ENCODE measurements at regions not wholly inside any gene's neighbourhood (a gene's known extent, or its start where the extent isn't known, plus 50 kb on each side); places are given as distances from the start of the nearest gene placed in this dataset.
"Not testable (repeated sequence)": the region's sequence is repeated elsewhere in the genome, so short reads cannot be mapped to it uniquely, and the experiment has no call there.

DNA sequence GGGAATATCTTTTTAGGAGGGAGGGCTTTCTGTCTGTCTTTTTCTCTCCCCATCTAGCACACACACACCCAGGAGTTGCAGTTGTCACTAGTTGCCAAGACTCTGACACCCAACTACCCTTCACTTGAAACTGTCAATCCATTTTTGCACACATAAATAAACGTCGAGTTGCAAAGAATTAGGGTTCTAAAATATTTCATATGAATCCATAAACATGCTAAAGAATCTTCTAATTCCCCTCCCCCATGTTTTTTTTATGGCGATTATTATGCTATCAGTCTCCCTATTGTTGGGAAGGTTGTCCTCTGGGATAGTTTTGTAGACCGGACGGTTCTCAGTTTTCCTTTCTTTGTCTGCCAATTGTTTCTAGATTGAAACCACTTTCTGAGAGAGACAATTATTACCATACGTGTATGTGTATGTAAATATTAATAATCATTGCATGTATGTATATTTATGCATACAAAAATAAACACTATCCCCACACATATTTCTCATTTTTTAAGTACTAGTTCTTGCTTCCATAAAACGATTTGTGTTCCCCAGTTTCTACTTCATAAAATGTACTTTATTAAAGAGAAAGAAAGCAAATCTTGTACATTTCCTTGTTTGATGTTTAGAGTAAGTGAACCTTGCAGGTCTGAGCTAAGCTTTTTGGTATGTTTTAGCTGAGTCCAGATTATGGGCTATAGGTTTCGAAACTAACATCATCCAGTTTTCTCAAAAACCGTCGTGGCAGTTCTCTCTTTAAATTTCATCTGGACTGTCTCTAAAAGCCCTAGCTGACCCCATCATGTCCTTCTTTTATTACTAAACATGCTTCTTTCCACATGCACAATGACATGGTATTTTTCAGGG lies 165.0 kb upstream of the MPDZ start:
- Histone ChIP-seq H3K27ac (ENCODE audit: low read depth, low read length) (no peak overlapping the region), H3K27me3 (ENCODE audit: insufficient read depth, low read length, poor library complexity, severe bottlenecking) (no peaks in the 10 kb centered on the region), H3K9me3 (ENCODE audit: low read length) (no peaks in the 10 kb centered on the region), H3K36me3 (ENCODE audit: insufficient read depth, low read length) (no peaks in the 10 kb centered on the region), H3K4me1 (ENCODE audit: insufficient read depth, low read length) (no peaks in the 10 kb centered on the region), H3K4me3 (ENCODE audit: low read length) (no peak overlapping the region)
- peaks cover 0 to 40% (median 5%) of the 10 kb centered on the region in 5 donors for H3K9me3 Mint-ChIP-seq
- CTCF ChIA-PET: no interaction called here
- no peak for DNase-seq
- no peaks in the 10 kb centered on the region for H3K27me3 Mint-ChIP-seq
- no peak overlapping the region for H3K27ac Mint-ChIP-seq
- no peaks in the 10 kb centered on the region for H3K36me3 Mint-ChIP-seq
- POLR2A ChIA-PET: no interaction called here
- no peak overlapping the region for H3K4me3 Mint-ChIP-seq
- no peaks in the 10 kb centered on the region for H3K4me1 Mint-ChIP-seq

DNA sequence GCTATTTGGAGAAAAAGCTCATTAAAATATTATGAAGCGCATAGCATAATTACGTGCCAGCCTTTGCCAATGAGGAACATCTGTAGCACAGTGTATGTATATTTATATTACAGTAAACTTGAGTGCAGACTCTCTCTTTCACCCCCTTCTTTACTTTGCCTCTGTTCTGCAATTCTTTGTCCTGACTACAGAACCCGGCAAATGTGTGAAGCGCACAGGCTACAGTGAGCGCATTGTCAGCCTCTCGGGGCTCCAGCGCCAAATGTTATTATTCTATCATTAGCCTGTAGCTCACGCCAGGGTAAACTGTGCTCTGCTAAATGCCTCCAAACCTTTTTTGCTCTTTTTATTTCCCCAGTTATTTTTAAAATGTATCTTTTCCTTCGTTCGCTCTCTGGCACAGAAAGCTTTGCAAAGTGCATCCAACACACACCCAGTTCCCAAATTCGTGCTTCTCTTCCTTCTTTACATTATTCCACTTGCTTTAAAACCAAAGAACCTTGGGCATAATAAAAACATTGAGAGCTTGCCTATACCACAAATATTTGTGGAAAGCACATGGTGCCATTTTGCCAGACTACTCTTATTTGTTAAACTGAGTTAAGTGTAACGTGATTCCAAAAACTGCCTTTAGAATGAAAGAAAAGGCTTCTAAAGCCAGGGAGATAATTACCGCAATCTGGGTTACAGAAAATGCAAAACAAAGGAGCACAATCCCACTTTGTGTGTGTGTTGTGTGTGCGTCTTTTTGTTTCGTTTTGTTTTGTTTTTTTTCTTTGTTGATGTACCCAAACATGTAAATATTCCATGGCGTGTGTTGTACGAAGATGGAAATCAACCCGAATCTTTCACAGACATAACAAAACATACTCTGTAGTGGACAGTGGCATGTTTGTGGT lies 164.1 kb upstream of the MPDZ start:
- H3K4me1 Mint-ChIP-seq: no peaks in the 10 kb centered on the region
- Histone ChIP-seq H3K36me3 (ENCODE audit: insufficient read depth, low read length) (no peaks in the 10 kb centered on the region), H3K9me3 (ENCODE audit: low read length) (no peaks in the 10 kb centered on the region), H3K27me3 (ENCODE audit: insufficient read depth, low read length, poor library complexity, severe bottlenecking) (no peaks in the 10 kb centered on the region), H3K4me3 (ENCODE audit: low read length) (no peak overlapping the region), H3K27ac (ENCODE audit: low read depth, low read length) (no peak overlapping the region), H3K4me1 (ENCODE audit: insufficient read depth, low read length) (no peaks in the 10 kb centered on the region)
- H3K4me3 Mint-ChIP-seq: no peak overlapping the region
- no peak for DNase-seq
- ChIA-PET CTCF (no interaction called here), POLR2A (no interaction called here)
- no peaks in the 10 kb centered on the region for H3K27me3 Mint-ChIP-seq
- no peaks in the 10 kb centered on the region for H3K36me3 Mint-ChIP-seq
- no peak overlapping the region for H3K27ac Mint-ChIP-seq
- H3K9me3 Mint-ChIP-seq: peaks cover 0 to 35% (median 2%) of the 10 kb centered on the region in 5 donors

DNA sequence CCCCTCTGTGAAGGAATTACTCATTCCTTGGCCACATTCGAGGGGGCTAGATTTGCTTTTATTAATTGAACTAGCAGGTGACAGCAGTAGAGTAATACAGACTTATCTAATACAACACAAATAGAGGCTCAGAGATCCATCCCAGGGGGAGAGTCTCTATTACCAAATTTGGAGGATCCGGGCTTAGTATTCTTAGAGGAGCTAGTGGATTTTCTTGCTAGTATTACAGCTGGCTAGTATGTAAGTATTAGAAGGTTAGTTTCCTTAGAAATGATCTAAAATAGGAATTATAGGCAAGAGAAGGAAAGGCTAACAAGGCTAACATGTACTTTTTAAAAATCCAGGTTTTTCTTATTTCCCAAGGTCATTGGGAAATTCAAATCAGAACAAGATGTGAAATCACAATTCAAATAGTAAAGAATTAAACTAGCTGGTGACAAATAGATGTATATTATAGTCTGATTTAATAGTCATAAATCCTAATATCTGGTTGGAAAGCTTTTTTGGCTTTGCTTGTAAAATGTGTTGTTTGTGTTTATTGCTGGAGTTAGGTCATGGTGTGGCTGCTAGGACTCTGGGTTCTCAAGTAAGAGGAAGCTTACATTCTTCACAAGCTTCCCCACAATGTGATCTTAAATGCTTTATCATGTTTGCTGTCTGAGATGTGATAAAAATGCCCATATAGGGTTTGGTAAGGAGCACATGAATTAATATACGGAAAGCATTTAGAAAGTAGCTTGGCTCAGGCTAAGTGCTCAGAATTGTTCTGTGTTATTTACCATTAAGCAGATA lies 160.4 kb upstream of the MPDZ start:
- Mint-ChIP-seq H3K4me1 (no peaks in the 10 kb centered on the region), H3K9me3 (peaks cover 0 to 34% (median 2%) of the 10 kb centered on the region in 5 donors), H3K36me3 (no peaks in the 10 kb centered on the region), H3K4me3 (no peak overlapping the region), H3K27me3 (no peaks in the 10 kb centered on the region), H3K27ac (no peak overlapping the region)
- CTCF ChIA-PET: no interaction called here
- Histone ChIP-seq H3K9me3 (ENCODE audit: low read length) (no peaks in the 10 kb centered on the region), H3K4me3 (ENCODE audit: low read length) (no peak overlapping the region), H3K36me3 (ENCODE audit: insufficient read depth, low read length) (no peaks in the 10 kb centered on the region), H3K4me1 (ENCODE audit: insufficient read depth, low read length) (no peaks in the 10 kb centered on the region), H3K27ac (ENCODE audit: low read depth, low read length) (no peak overlapping the region), H3K27me3 (ENCODE audit: insufficient read depth, low read length, poor library complexity, severe bottlenecking) (no peaks in the 10 kb centered on the region)
- POLR2A ChIA-PET: no interaction called here
- no peak for DNase-seq

DNA sequence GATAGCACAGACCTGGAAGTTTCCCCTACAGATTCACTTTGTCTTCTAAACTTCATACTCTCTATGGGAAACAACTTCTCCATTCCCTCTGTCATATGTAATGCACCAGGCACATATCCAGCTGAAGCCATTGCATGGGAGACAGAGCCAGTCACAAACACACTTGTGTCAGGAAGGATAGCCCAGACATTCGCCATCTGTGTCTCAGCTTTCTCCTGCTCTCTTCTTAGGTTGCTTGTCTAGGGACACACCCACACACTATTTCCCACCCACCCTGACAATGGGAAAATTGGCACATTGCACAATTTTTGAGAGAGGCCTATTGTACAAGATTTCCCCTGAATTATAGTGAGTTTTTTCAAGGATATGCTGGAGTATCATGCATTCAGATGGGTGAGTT lies 158.4 kb upstream of the MPDZ start:
- POLR2A ChIA-PET: no interaction called here

DNA sequence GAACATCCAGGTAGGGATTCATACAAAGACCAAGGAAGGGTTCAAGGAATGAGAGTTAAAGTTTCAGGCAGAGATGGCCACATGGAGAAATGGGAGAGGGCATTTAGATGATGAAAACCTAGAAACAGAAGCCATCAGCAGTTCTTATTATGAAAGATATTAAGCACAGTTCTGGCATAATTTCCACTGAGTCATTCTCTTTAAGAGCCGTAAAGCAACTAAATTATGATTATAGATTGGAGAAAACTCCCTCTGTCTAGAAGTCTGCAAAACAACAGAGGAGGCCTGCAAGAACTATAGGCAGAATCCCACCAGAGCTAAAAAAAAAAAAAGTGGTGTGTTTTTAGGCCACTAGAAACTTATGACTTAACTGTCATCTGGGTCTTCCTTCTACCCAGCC lies 157.1 kb upstream of the MPDZ start:
- CTCF ChIA-PET: no interaction called here
- POLR2A ChIA-PET: no interaction called here
- H3K27me3 ChIP-seq (ENCODE audit: insufficient read depth, low read length, poor library complexity, severe bottlenecking): no peaks in the 10 kb centered on the region
- Mint-ChIP-seq H3K36me3 (no peaks in the 10 kb centered on the region), H3K27me3 (no peaks in the 10 kb centered on the region), H3K27ac (no peak overlapping the region), H3K9me3 (peaks cover 0 to 13% (median 2%) of the 10 kb centered on the region in 5 donors), H3K4me1 (no peaks in the 10 kb centered on the region), H3K4me3 (no peak overlapping the region)
- no peak overlapping the region for H3K27ac ChIP-seq (ENCODE audit: low read depth, low read length)
- no peaks in the 10 kb centered on the region for H3K4me1 ChIP-seq (ENCODE audit: insufficient read depth, low read length)
- H3K36me3 ChIP-seq (ENCODE audit: insufficient read depth, low read length): no peaks in the 10 kb centered on the region
- H3K9me3 ChIP-seq (ENCODE audit: low read length): no peaks in the 10 kb centered on the region
- no peak for DNase-seq
- no peak overlapping the region for H3K4me3 ChIP-seq (ENCODE audit: low read length)

More for the DNA sequence above, 158.4 kb upstream of the MPDZ start:
- H3K9me3 Mint-ChIP-seq: peaks cover 0 to 23% (median 2%) of the 10 kb centered on the region in 5 donors
- no peaks in the 10 kb centered on the region for H3K27me3 ChIP-seq (ENCODE audit: insufficient read depth, low read length, poor library complexity, severe bottlenecking)
- H3K27me3 Mint-ChIP-seq: no peaks in the 10 kb centered on the region
- H3K4me1 Mint-ChIP-seq: no peaks in the 10 kb centered on the region
- H3K27ac ChIP-seq (ENCODE audit: low read depth, low read length): no peak overlapping the region
- no peak for DNase-seq
- no peaks in the 10 kb centered on the region for H3K9me3 ChIP-seq (ENCODE audit: low read length)
- no peak overlapping the region for H3K4me3 Mint-ChIP-seq
- H3K36me3 ChIP-seq (ENCODE audit: insufficient read depth, low read length): no peaks in the 10 kb centered on the region
- H3K27ac Mint-ChIP-seq: no peak overlapping the region
- H3K4me1 ChIP-seq (ENCODE audit: insufficient read depth, low read length): no peaks in the 10 kb centered on the region
- CTCF ChIA-PET: no interaction called here
- no peak overlapping the region for H3K4me3 ChIP-seq (ENCODE audit: low read length)
- H3K36me3 Mint-ChIP-seq: no peaks in the 10 kb centered on the region

DNA sequence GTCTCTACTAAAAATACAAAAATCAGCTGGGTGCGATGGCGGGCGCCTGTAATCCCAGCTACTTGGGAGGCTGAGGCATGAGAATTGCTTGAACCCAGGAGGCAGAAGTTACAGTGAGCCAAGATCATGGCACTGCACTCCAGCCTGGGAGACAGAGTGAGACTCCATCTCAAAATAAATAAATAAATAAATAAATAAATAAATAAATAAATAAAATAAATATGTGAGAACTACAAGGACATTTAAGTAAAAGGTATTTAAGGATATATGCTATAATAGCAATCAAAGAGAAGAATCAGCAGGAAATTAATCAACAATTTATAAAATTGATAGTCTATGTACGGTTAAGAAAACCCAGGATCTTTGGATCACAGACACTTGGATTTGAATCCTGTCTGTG lies 154.0 kb upstream of the MPDZ start:
- H3K27me3 ChIP-seq (ENCODE audit: insufficient read depth, low read length, poor library complexity, severe bottlenecking); H3K36me3 Mint-ChIP-seq; H3K27me3 Mint-ChIP-seq; H3K4me3 Mint-ChIP-seq; H3K27ac ChIP-seq (ENCODE audit: low read depth, low read length); H3K4me1 ChIP-seq (ENCODE audit: insufficient read depth, low read length); H3K4me3 ChIP-seq (ENCODE audit: low read length); H3K9me3 ChIP-seq (ENCODE audit: low read length); H3K36me3 ChIP-seq (ENCODE audit: insufficient read depth, low read length); H3K4me1 Mint-ChIP-seq; CTCF ChIA-PET; H3K9me3 Mint-ChIP-seq; POLR2A ChIA-PET; DNase-seq: not testable (repeated sequence)
- H3K27ac Mint-ChIP-seq: peak overlapping the region in 2 of 8 donors; percentile 37 to 38

DNA sequence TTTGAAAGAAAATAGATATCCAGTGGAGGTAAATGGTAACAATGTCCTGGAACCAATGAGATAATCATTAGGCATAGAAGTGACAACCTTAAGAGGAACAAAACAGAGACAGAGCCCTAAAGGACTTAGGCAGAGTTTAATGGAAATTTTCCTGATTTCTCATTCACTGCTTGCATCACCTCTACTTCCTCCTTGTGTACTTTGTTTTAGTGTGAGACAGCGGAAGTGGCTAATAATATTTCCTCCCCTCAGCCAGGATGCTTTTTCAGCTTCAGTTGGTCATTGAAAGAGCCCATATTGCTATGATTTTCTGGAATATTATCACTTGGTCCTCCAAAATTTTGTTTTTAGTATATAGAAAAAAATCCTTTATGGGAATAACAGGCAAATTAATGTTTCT lies 153.4 kb upstream of the MPDZ start:
- Histone ChIP-seq H3K27me3 (ENCODE audit: insufficient read depth, low read length, poor library complexity, severe bottlenecking) (no peaks in the 10 kb centered on the region), H3K27ac (ENCODE audit: low read depth, low read length) (no peak overlapping the region), H3K4me1 (ENCODE audit: insufficient read depth, low read length) (no peaks in the 10 kb centered on the region), H3K9me3 (ENCODE audit: low read length) (no peaks in the 10 kb centered on the region), H3K4me3 (ENCODE audit: low read length) (no peak overlapping the region), H3K36me3 (ENCODE audit: insufficient read depth, low read length) (no peaks in the 10 kb centered on the region)
- H3K27me3 Mint-ChIP-seq: no peaks in the 10 kb centered on the region
- H3K27ac Mint-ChIP-seq: no peak overlapping the region
- peaks cover 0 to 5% (median 2%) of the 10 kb centered on the region in 5 donors for H3K9me3 Mint-ChIP-seq
- H3K4me3 Mint-ChIP-seq: no peak overlapping the region
- no peak for DNase-seq
- no peaks in the 10 kb centered on the region for H3K36me3 Mint-ChIP-seq
- POLR2A ChIA-PET: no interaction called here
- CTCF ChIA-PET: no interaction called here
- no peaks in the 10 kb centered on the region for H3K4me1 Mint-ChIP-seq

DNA sequence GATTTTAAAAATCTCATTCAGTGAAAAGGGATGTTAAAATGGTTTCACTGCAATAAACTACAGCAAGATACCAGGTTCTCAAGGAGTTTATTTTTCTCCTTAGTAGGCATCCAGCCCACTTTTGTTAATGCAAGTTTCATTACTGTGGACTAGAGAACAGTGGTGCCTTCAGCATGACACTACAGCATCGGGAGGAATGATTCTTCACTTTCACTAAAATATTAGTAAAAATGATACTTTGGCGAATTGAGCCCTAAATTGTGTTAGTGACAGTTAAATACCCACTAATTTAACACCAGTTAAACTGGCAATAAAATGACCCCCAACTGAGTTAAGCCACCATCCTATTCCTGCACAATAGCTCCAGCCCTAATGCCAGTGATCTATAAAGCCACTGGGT lies 152.2 kb upstream of the MPDZ start:
- Histone ChIP-seq H3K27ac (ENCODE audit: low read depth, low read length) (no peak overlapping the region), H3K4me1 (ENCODE audit: insufficient read depth, low read length) (no peaks in the 10 kb centered on the region), H3K27me3 (ENCODE audit: insufficient read depth, low read length, poor library complexity, severe bottlenecking) (no peaks in the 10 kb centered on the region), H3K36me3 (ENCODE audit: insufficient read depth, low read length) (no peaks in the 10 kb centered on the region), H3K9me3 (ENCODE audit: low read length) (no peaks in the 10 kb centered on the region), H3K4me3 (ENCODE audit: low read length) (no peak overlapping the region)
- Mint-ChIP-seq H3K4me1 (no peaks in the 10 kb centered on the region), H3K36me3 (no peaks in the 10 kb centered on the region), H3K27me3 (no peaks in the 10 kb centered on the region), H3K9me3 (peaks cover 0 to 5% (median 0%) of the 10 kb centered on the region in 5 donors), H3K27ac (no peak overlapping the region), H3K4me3 (no peak overlapping the region)
- ChIA-PET POLR2A (no interaction called here), CTCF (no interaction called here)
- no peak for DNase-seq

All from CD8-positive, alpha-beta memory T cell (primary cell).